ENCODE measurements at regions not wholly inside any gene's neighbourhood (a gene's known extent, or its start where the extent isn't known, plus 50 kb on each side); places are given as distances from the start of the nearest gene placed in this dataset.

DNA sequence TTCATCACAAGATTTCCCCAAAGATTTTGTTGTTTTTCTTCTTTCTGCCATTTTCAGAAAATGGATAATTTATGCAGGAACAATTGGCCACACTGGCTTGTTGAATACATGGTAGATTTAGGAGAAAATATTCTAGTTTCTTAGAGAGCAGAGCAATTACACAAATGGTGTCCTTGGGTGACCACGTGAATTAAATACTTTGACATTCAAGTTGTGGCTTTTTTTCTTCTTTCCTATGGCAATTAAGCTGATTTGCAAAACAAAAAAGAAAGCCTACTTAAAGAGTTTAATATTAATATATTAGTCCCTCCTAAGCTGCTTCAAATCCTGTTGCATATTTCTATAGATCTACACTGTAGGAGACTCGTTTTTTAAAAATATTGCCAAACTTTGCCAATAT, 133.0 kb upstream of the HTR2C start:
- CTCF ChIA-PET: interaction anchor here (0.7 kb wide), 2 partner anchors 11 to 12 kb away, joined by 3 read pairs; no protein-coding TSS in a partner anchor
- BruUV-seq (replicated peaks): no TSS peak
- FAIRE-seq (no peak), ATAC-seq (no peak), DNase-seq (ENCODE audit: low read depth, low spot score) (no peak)
- Histone ChIP-seq H3K27ac (ENCODE audit: control insufficient read depth, insufficient read depth) (no peak overlapping the region), H3K79me2 (ENCODE audit: control insufficient read depth, insufficient read depth, low read length) (no peaks in the 10 kb centered on the region), H3K4me3 (no peak overlapping the region), H4K20me1 (ENCODE audit: control insufficient read depth, insufficient read depth) (no peaks in the 10 kb centered on the region), H3K4me1 (ENCODE audit: control insufficient read depth, insufficient read depth, low read length) (no peaks in the 10 kb centered on the region), H3K9me3 (replicated peaks; ENCODE audit: control insufficient read depth, insufficient read depth, low read length) (no peaks in the 10 kb centered on the region), H3K4me2 (ENCODE audit: control insufficient read depth, insufficient read depth) (no peak overlapping the region), H3K36me3 (ENCODE audit: control insufficient read depth in 2 of 2, insufficient read depth in 2 of 2, low read length in 1 of 2) (no peaks in the 10 kb centered on the region), H3K9ac (ENCODE audit: control insufficient read depth, insufficient read depth, low read length) (no peak overlapping the region), H2AFZ (ENCODE audit: control insufficient read depth, low read depth, low read length) (no peak overlapping the region), H3K27me3 (replicated peaks in 1 of 2; ENCODE audit: control insufficient read depth in 2 of 2, insufficient read depth in 2 of 2, low read length in 1 of 2) (no peaks in the 10 kb centered on the region)
- WGBS (ENCODE audit: insufficient coverage, insufficient replicate concordance, low lambda C conversion rate, missing lambda C conversion rate): 0% methylated on average over 2 of the region's 2 CpGs
- TF ChIP-seq SREBF1 (IDR thresholded peaks at IDR 0.05; ENCODE audit: low read length): no peak
- no peak for TF ChIP-seq CREM (IDR thresholded peaks at IDR 0.05; ENCODE audit: low read depth)
- no peak for TF ChIP-seq BMI1 (IDR thresholded peaks at IDR 0.05; ENCODE audit: borderline replicate concordance)
- TF ChIP-seq FOXK2 (IDR thresholded peaks at IDR 0.05): no peak
- TF ChIP-seq FOXM1 (IDR thresholded peaks at IDR 0.05; ENCODE audit: low read depth, low read length): no peak
- TF ChIP-seq, protein P1, sequence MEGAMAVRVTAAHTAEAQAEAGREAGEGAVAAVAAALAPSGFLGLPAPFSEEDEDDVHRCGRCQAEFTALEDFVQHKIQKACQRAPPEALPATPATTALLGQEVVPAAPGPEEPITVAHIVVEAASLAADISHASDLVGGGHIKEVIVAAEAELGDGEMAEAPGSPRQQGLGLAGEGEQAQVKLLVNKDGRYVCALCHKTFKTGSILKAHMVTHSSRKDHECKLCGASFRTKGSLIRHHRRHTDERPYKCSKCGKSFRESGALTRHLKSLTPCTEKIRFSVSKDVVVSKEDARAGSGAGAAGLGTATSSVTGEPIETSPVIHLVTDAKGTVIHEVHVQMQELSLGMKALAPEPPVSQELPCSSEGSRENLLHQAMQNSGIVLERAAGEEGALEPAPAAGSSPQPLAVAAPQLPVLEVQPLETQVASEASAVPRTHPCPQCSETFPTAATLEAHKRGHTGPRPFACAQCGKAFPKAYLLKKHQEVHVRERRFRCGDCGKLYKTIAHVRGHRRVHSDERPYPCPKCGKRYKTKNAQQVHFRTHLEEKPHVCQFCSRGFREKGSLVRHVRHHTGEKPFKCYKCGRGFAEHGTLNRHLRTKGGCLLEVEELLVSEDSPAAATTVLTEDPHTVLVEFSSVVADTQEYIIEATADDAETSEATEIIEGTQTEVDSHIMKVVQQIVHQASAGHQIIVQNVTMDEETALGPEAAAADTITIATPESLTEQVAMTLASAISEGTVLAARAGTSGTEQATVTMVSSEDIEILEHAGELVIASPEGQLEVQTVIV (IDR thresholded peaks at IDR 0.05; ENCODE audit: borderline replicate concordance, partially characterized antibody): no peak
- no peak for TF ChIP-seq HDAC6 (IDR thresholded peaks at IDR 0.05; ENCODE audit: unreplicated experiment)
- in situ Hi-C loops (cut with MboI) (no loop called here), intact Hi-C loops (cut with micrococcal nuclease; ENCODE audit: unreplicated experiment) (no loop called here)
- SMC1A ChIA-PET (ENCODE audit: uncharacterized antibody, unreplicated experiment): no interaction called here
- POLR2A ChIA-PET: no interaction called here
- RAD21 ChIA-PET (ENCODE audit: unreplicated experiment): no interaction called here
